NT2/D1 (cell line): ENCODE measurements at regions not wholly inside any gene's neighbourhood (a gene's known extent, or its start where the extent isn't known, plus 50 kb on each side); places are given as distances from the start of the nearest gene placed in this dataset.

Experiments used
- DNase-seq: peaks from one replicate; pipeline ENCODE4 v3.0.0-alpha.2; 2011; ENCODE audit warnings: low read depth, low spot score
- H3K27me3 ChIP-seq: 2 replicates; pipeline ENCODE4 v1.6.0; 2011; ENCODE audit warnings: mild to moderate bottlenecking; ENCODE audit not compliant: insufficient read length, insufficient read depth
- H3K36me3 ChIP-seq: 2 replicates; pipeline ENCODE4 v1.6.1; 2011; ENCODE audit warnings: mild to moderate bottlenecking, low read length, mixed read lengths; ENCODE audit not compliant: insufficient read depth, insufficient read length
- H3K4me1 ChIP-seq: 2 replicates; pipeline ENCODE4 v1.5.1; 2011; ENCODE audit not compliant: insufficient read depth, insufficient read length
- H3K4me3 ChIP-seq: 2 replicates; pipeline ENCODE4 v1.5.1; 2011; ENCODE audit warnings: low read depth; ENCODE audit not compliant: insufficient read length
- H3K9ac ChIP-seq: 2 replicates; pipeline ENCODE4 v1.6.0; 2011; ENCODE audit warnings: low read depth; ENCODE audit not compliant: insufficient read length
- H3K9me3 ChIP-seq: 2 replicates; pipeline ENCODE4 v1.5.1; 2011; ENCODE audit warnings: mild to moderate bottlenecking, low read length; ENCODE audit not compliant: insufficient read depth
- SUZ12 ChIP-seq: IDR thresholded peaks from 2 replicates; pipeline ENCODE4 v1.6.1; 2011; ENCODE audit not compliant: insufficient read length, insufficient read depth; ENCODE audit errors: extremely low read depth
- YY1 ChIP-seq: IDR thresholded peaks from 2 replicates; pipeline ENCODE4 v1.6.1; 2011; ENCODE audit not compliant: insufficient read length, insufficient read depth
- ZNF274 ChIP-seq: IDR thresholded peaks from 2 replicates; pipeline ENCODE4 v1.6.1; 2011; ENCODE audit warnings: mild to moderate bottlenecking, low read depth, low read length

DNA sequence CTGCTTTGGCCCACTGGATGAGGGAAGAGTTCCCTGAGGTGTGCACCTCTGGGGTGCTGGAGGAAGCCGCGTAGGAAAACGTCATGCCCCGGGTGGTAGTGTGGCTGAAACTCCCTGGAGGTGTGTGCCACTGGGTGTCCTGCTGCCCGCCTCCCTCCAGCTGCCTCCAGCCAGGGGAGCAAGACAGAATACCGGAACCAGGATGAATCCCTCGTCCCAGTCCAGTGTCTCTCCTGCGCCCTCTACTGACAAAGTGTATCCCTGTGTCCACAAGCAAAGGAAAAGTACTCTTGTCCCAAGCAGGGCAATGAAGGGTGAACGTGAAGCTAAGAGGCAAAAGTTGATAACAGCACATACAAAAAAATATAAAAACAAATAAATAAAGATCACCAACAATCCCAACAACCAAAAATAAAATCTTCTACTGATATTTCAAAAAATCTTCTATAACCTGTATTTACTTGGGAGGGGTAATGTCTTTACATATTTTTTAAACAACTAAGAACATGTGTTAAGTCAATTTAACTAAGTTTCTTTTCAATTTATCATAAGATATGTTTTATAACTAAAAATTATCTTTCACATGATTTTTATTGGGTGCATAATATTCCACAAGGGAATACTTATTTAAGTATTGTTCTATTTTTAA is 437.6 kb downstream of the MAFB start:
- Histone ChIP-seq H3K36me3 (no peaks in the 10 kb centered on the region), H3K4me1 (no peaks in the 10 kb centered on the region), H3K27me3 (no peaks in the 10 kb centered on the region), H3K9me3 (no peaks in the 10 kb centered on the region; the same call in 1 of the 2 replicates), H3K4me3 (no peak overlapping the region), H3K9ac (no peak overlapping the region)
- peak; percentile 69 for DNase-seq
- TF ChIP-seq YY1 = no peak
- no peak for TF ChIP-seq ZNF274
- TF ChIP-seq SUZ12 = no peak

DNA sequence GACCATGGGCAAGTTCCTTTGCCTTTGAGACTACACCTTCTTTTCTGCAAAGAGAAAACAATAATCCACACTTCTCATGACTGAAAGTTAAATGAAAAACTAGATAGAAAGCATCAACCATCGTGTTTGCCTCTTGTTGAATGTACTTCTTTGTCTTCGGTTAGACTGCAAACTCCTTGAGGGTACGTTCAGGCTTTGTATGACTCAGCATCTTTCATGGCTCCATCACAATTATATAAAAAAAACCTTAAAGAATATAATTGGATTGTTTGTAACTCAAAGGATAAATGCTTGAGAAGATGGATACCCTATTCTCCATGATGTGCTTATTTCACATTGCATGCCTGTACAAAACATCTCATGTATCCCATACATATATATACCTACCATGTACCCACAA is 439.2 kb downstream of the MAFB start:
- H3K4me3 ChIP-seq = no peak overlapping the region

DNA sequence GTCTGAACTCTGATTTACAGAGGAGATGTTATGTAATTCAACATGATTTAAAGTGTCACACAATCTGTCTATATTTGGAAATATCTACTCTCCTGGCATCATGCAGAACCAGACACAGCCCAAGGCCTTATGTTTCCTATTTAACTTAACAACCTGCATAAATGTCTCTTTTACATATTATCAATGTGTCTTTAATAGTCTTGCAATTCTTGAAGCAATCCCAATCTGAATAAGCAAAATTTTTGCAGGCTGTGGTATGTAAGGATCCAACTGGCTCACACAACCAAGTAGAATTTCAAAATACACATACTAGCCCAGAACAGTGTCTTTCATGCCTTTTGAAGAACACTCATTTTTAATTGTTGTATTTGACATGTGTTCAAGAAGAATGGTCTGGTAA is 443.2 kb downstream of the MAFB start:
- Histone ChIP-seq H3K4me3 (no peak overlapping the region), H3K9me3 (no peaks in the 10 kb centered on the region; the same call in 1 of the 2 replicates), H3K9ac (no peak overlapping the region), H3K36me3 (no peaks in the 10 kb centered on the region), H3K27me3 (no peaks in the 10 kb centered on the region), H3K4me1 (no peaks in the 10 kb centered on the region)
- TF ChIP-seq ZNF274 (no peak), SUZ12 (no peak), YY1 (no peak)
- no peak for DNase-seq

More for the DNA sequence above, 439.2 kb downstream of the MAFB start:
- Histone ChIP-seq H3K27me3 (no peaks in the 10 kb centered on the region), H3K9ac (no peak overlapping the region), H3K36me3 (no peaks in the 10 kb centered on the region), H3K4me1 (no peaks in the 10 kb centered on the region), H3K9me3 (no peaks in the 10 kb centered on the region; the same call in 1 of the 2 replicates)
- no peak for DNase-seq
- no peak for TF ChIP-seq YY1
- no peak for TF ChIP-seq SUZ12
- no peak for TF ChIP-seq ZNF274

- Histone ChIP-seq H3K4me1 (no peaks in the 10 kb centered on the region), H3K9ac (no peak overlapping the region), H3K27me3 (no peaks in the 10 kb centered on the region), H3K4me3 (no peak overlapping the region), H3K36me3 (no peaks in the 10 kb centered on the region), H3K9me3 (no peaks in the 10 kb centered on the region)
- TF ChIP-seq ZNF274 (no peak), YY1 (no peak), SUZ12 (no peak)
- no peak for DNase-seq
Measured at GRCh38 chr20:40244286-40244685, 444.8 kb downstream of the MAFB start.

- no peaks in the 10 kb centered on the region for H3K27me3 ChIP-seq
- H3K9me3 ChIP-seq = no peaks in the 10 kb centered on the region
- no peak overlapping the region for H3K4me3 ChIP-seq
- DNase-seq = no peak
- no peaks in the 10 kb centered on the region for H3K4me1 ChIP-seq
- no peak for TF ChIP-seq ZNF274
- no peak for TF ChIP-seq SUZ12
- TF ChIP-seq YY1 = no peak
- H3K9ac ChIP-seq = no peak overlapping the region
- H3K36me3 ChIP-seq = no peaks in the 10 kb centered on the region
Measured at GRCh38 chr20:40241596-40242343, 447.3 kb downstream of the MAFB start.

- no peak for DNase-seq
- no peaks in the 10 kb centered on the region for H3K27me3 ChIP-seq
- no peak overlapping the region for H3K4me3 ChIP-seq
- no peaks in the 10 kb centered on the region for H3K4me1 ChIP-seq
- H3K9me3 ChIP-seq = no peaks in the 10 kb centered on the region
- no peaks in the 10 kb centered on the region for H3K36me3 ChIP-seq
- TF ChIP-seq ZNF274 = no peak
- no peak for TF ChIP-seq YY1
- no peak for TF ChIP-seq SUZ12
- no peak overlapping the region for H3K9ac ChIP-seq
Measured at GRCh38 chr20:40238511-40238910, 450.5 kb downstream of the MAFB start.

GRCh38 chr20:40234593-40234992 is 454.4 kb downstream of the MAFB start:
- Histone ChIP-seq H3K9ac (no peak overlapping the region), H3K27me3 (no peaks in the 10 kb centered on the region), H3K4me1 (no peaks in the 10 kb centered on the region), H3K4me3 (no peak overlapping the region), H3K9me3 (no peaks in the 10 kb centered on the region), H3K36me3 (no peaks in the 10 kb centered on the region)
- TF ChIP-seq ZNF274 = no peak
- TF ChIP-seq SUZ12 = no peak
- no peak for TF ChIP-seq YY1
- no peak for DNase-seq

- no peaks in the 10 kb centered on the region for H3K4me1 ChIP-seq
- H3K36me3 ChIP-seq = no peaks in the 10 kb centered on the region
- no peaks in the 10 kb centered on the region for H3K9me3 ChIP-seq
- no peak overlapping the region for H3K4me3 ChIP-seq
- TF ChIP-seq ZNF274 = no peak
- no peak for TF ChIP-seq SUZ12
- TF ChIP-seq YY1 = no peak
- H3K27me3 ChIP-seq = no peaks in the 10 kb centered on the region
- no peak for DNase-seq
- H3K9ac ChIP-seq = no peak overlapping the region
Measured at GRCh38 chr20:40233406-40233805, 455.6 kb downstream of the MAFB start.
